HAP-1 (cell line): ENCODE measurements at regions not wholly inside any gene's neighbourhood (a gene's known extent, or its start where the extent isn't known, plus 50 kb on each side); places are given as distances from the start of the nearest gene placed in this dataset.
"Not testable (repeated sequence)": the region's sequence is repeated elsewhere in the genome, so short reads cannot be mapped to it uniquely, and the experiment has no call there.

Experiments used
- DNase-seq, 2 experiments: peaks; one replicate each; pipeline ENCODE4 v3.0.0-alpha.2; 2016 to 2020; ENCODE audit warnings: low spot score in 2 of 2
- H3K27me3 ChIP-seq: fragments of 250-450 bp; sonication (Bioruptor Pico); 2 replicates; pipeline ENCODE4 v1.5.1; 2020; ENCODE audit warnings: low read depth, mild to moderate bottlenecking, moderate library complexity
- H3K36me3 ChIP-seq: fragments of 250-450 bp; sonication (Bioruptor Pico); replicated peaks from 2 replicates; pipeline ENCODE4 v1.5.1; 2020; ENCODE audit warnings: mild to moderate bottlenecking
- H3K4me1 ChIP-seq: fragments of 250-450 bp; sonication (Bioruptor Pico); 2 replicates; pipeline ENCODE4 v1.5.1; 2020; ENCODE audit warnings: mild to moderate bottlenecking
- H3K4me3 ChIP-seq: fragments of 250-450 bp; sonication (Bioruptor Pico); 2 replicates; pipeline ENCODE4 v1.5.1; 2020; ENCODE audit warnings: mild to moderate bottlenecking, moderate library complexity
- H3K9me3 ChIP-seq: fragments of 250-450 bp; sonication (Bioruptor Pico); 2 replicates; pipeline ENCODE4 v1.5.1; 2020; ENCODE audit warnings: mild to moderate bottlenecking, moderate library complexity
- in situ Hi-C: fragments of 300-500 bp; cut with MboI; formaldehyde crosslinking; loops from 3 replicates; pipeline ENCODE4 v1.14.3; 2020; ENCODE audit warnings: low sequenced_read_pairs, inconsistent platforms, mixed read lengths

GRCh38 chr5:96214442-96215197, 218.4 kb downstream of the PCSK1 start:
- no peaks in the 10 kb centered on the region for H3K9me3 ChIP-seq
- no peaks in the 10 kb centered on the region for H3K27me3 ChIP-seq
- no peak for DNase-seq
- H3K4me3 ChIP-seq: no peak overlapping the region
- H3K4me1 ChIP-seq: no peaks in the 10 kb centered on the region
- H3K36me3 ChIP-seq: no peaks in the 10 kb centered on the region
- in situ Hi-C loops: no loop called here

- Histone ChIP-seq H3K4me1 (peaks cover 7% of the 10 kb centered on the region; the same call in 1 of the 2 replicates), H3K27me3 (no peaks in the 10 kb centered on the region), H3K9me3 (no peaks in the 10 kb centered on the region), H3K4me3 (no peak overlapping the region), H3K36me3 (no peaks in the 10 kb centered on the region)
- in situ Hi-C loops: no loop called here
- no peak for DNase-seq
These were observed 223.2 kb downstream of the PCSK1 start for GRCh38 chr5:96209829-96210228.

GRCh38 chr5:96207420-96207819, 225.6 kb downstream of the PCSK1 start:
- Histone ChIP-seq H3K27me3 (no peaks in the 10 kb centered on the region), H3K36me3 (no peaks in the 10 kb centered on the region), H3K4me1 (peaks cover 7% of the 10 kb centered on the region; the same call in 1 of the 2 replicates), H3K4me3 (no peak overlapping the region), H3K9me3 (no peaks in the 10 kb centered on the region)
- no peak for DNase-seq
- in situ Hi-C loops: no loop called here

GRCh38 chr5:96203761-96204160, 229.3 kb downstream of the PCSK1 start:
- no peak for DNase-seq
- Histone ChIP-seq H3K4me1 (peaks cover 7% of the 10 kb centered on the region; the same call in 1 of the 2 replicates), H3K36me3 (no peaks in the 10 kb centered on the region), H3K27me3 (no peaks in the 10 kb centered on the region), H3K9me3 (no peaks in the 10 kb centered on the region), H3K4me3 (no peak overlapping the region)
- in situ Hi-C loops: no loop called here

GRCh38 chr5:96201503-96201902, 231.5 kb downstream of the PCSK1 start:
- DNase-seq: no peak
- Histone ChIP-seq H3K4me1 (peaks cover 7% of the 10 kb centered on the region; the same call in 1 of the 2 replicates), H3K4me3 (no peak overlapping the region), H3K27me3 (no peaks in the 10 kb centered on the region), H3K36me3 (no peaks in the 10 kb centered on the region), H3K9me3 (no peaks in the 10 kb centered on the region)
- in situ Hi-C loops: no loop called here

- H3K4me3 ChIP-seq: no peak overlapping the region
- DNase-seq: no peak
- in situ Hi-C loops: no loop called here
- no peaks in the 10 kb centered on the region for H3K9me3 ChIP-seq
- H3K36me3 ChIP-seq: no peaks in the 10 kb centered on the region
- H3K27me3 ChIP-seq: no peaks in the 10 kb centered on the region
- H3K4me1 ChIP-seq: peaks cover 7% of the 10 kb centered on the region; the same call in 1 of the 2 replicates
These were observed 232.4 kb downstream of the PCSK1 start for GRCh38 chr5:96200641-96201040.

- no peak for DNase-seq
- H3K9me3 ChIP-seq: no peaks in the 10 kb centered on the region
- in situ Hi-C loops: no loop called here
- no peaks in the 10 kb centered on the region; the same call in 1 of the 2 replicates for H3K4me1 ChIP-seq
- no peaks in the 10 kb centered on the region for H3K36me3 ChIP-seq
- no peaks in the 10 kb centered on the region for H3K27me3 ChIP-seq
- H3K4me3 ChIP-seq: no peak overlapping the region
These were observed 233.3 kb downstream of the PCSK1 start for GRCh38 chr5:96199713-96200183.

- Histone ChIP-seq H3K27me3 (no peaks in the 10 kb centered on the region), H3K4me1 (no peaks in the 10 kb centered on the region), H3K4me3 (no peak overlapping the region), H3K9me3 (no peaks in the 10 kb centered on the region), H3K36me3 (no peaks in the 10 kb centered on the region)
- in situ Hi-C loops: no loop called here
- no peak for DNase-seq
These were observed 234.5 kb downstream of the PCSK1 start for GRCh38 chr5:96198356-96199058.

- H3K36me3 ChIP-seq, DNase-seq, H3K27me3 ChIP-seq, H3K9me3 ChIP-seq, in situ Hi-C loops, H3K4me3 ChIP-seq, H3K4me1 ChIP-seq: not testable (repeated sequence)
These were observed 235.3 kb downstream of the PCSK1 start for GRCh38 chr5:96197767-96198166.

GRCh38 chr5:96197347-96197746, 235.7 kb upstream of the ELL2 start:
- no peak for DNase-seq
- Histone ChIP-seq H3K4me3 (no peak overlapping the region), H3K9me3 (no peaks in the 10 kb centered on the region), H3K36me3 (no peaks in the 10 kb centered on the region), H3K27me3 (no peaks in the 10 kb centered on the region), H3K4me1 (no peaks in the 10 kb centered on the region)
- in situ Hi-C loops: no loop called here

- H3K9me3 ChIP-seq: no peaks in the 10 kb centered on the region
- no peak overlapping the region for H3K4me3 ChIP-seq
- no peaks in the 10 kb centered on the region for H3K4me1 ChIP-seq
- H3K36me3 ChIP-seq: no peaks in the 10 kb centered on the region
- in situ Hi-C loops: no loop called here
- DNase-seq: no peak
- H3K27me3 ChIP-seq: no peaks in the 10 kb centered on the region
These were observed 235.2 kb upstream of the ELL2 start for GRCh38 chr5:96196890-96197289.

- Histone ChIP-seq H3K4me1 (no peaks in the 10 kb centered on the region), H3K27me3 (no peaks in the 10 kb centered on the region)
- in situ Hi-C loops: no loop called here
These were observed 234.8 kb upstream of the ELL2 start for GRCh38 chr5:96196407-96196806.

GRCh38 chr5:96195123-96195522, 233.5 kb upstream of the ELL2 start:
- no peaks in the 10 kb centered on the region for H3K27me3 ChIP-seq
- H3K4me1 ChIP-seq: no peaks in the 10 kb centered on the region
- in situ Hi-C loops: no loop called here
- no peak overlapping the region for H3K4me3 ChIP-seq
- DNase-seq: no peak
- no peaks in the 10 kb centered on the region for H3K36me3 ChIP-seq
- H3K9me3 ChIP-seq: no peaks in the 10 kb centered on the region

More at GRCh38 chr5:96196407-96196806, 234.8 kb upstream of the ELL2 start:
- H3K36me3 ChIP-seq: no peaks in the 10 kb centered on the region
- H3K9me3 ChIP-seq: no peaks in the 10 kb centered on the region
- no peak for DNase-seq
- no peak overlapping the region for H3K4me3 ChIP-seq

GRCh38 chr5:96194593-96194992, 232.9 kb upstream of the ELL2 start:
- H3K4me3 ChIP-seq: no peak overlapping the region
- H3K4me1 ChIP-seq: no peaks in the 10 kb centered on the region
- H3K9me3 ChIP-seq: no peaks in the 10 kb centered on the region
- no peaks in the 10 kb centered on the region for H3K36me3 ChIP-seq
- DNase-seq: no peak
- in situ Hi-C loops: no loop called here
- no peaks in the 10 kb centered on the region for H3K27me3 ChIP-seq
